DND-41 (cell line): ENCODE measurements at regions not wholly inside any gene's neighbourhood (a gene's known extent, or its start where the extent isn't known, plus 50 kb on each side); places are given as distances from the start of the nearest gene placed in this dataset.
A peak's percentile ranks its signal among the peaks of the same experiment; 100 is the strongest.
"Not testable (repeated sequence)": the region's sequence is repeated elsewhere in the genome, so short reads cannot be mapped to it uniquely, and the experiment has no call there.

Source experiments
- ATAC-seq: fragments of 200-7000 bp; cut with Tn5 transposase; 3 replicates; pipeline ENCODE4 v1.9.1; 2021; ENCODE audit warnings: low read depth; ENCODE audit not compliant: insufficient read depth
- DNase-seq: peaks from one replicate; pipeline ENCODE4 v3.0.0-alpha.2; 2020
- H2AFZ ChIP-seq: 2 replicates; pipeline ENCODE4 v1.6.0; 2012; ENCODE audit warnings: low read depth, low read length
- H3K27ac ChIP-seq: 2 replicates; pipeline ENCODE4 v1.5.1; 2012; ENCODE audit warnings: low read length, inconsistent platforms
- H3K27me3 ChIP-seq: fragments of 200-600 bp; sonication (generic); 2 replicates; pipeline ENCODE4 v1.6.0; 2012; ENCODE audit warnings: low read length, mild to moderate bottlenecking, inconsistent platforms; ENCODE audit not compliant: insufficient read depth, poor library complexity
- H3K36me3 ChIP-seq: 2 replicates; pipeline ENCODE4 v1.5.1; 2012; ENCODE audit warnings: low read length, inconsistent platforms; ENCODE audit not compliant: insufficient read depth
- H3K4me1 ChIP-seq: 2 replicates; pipeline ENCODE4 v1.5.1; 2012; ENCODE audit warnings: mild to moderate bottlenecking, low read length; ENCODE audit not compliant: insufficient read depth
- H3K4me2 ChIP-seq: 2 replicates; pipeline ENCODE4 v1.6.0; 2012; ENCODE audit warnings: mild to moderate bottlenecking, moderate library complexity, low read length, inconsistent platforms; ENCODE audit not compliant: insufficient read depth
- H3K4me3 ChIP-seq, 2 experiments: fragments of 200-600 bp in 1 of 2; shearing (Covaris generic) in 1 of 2; 2 replicates each; pipeline ENCODE4 v1.5.1; 2012 to 2016; ENCODE audit warnings: inconsistent platforms in 2 of 2, low read length in 2 of 2, mild to moderate bottlenecking in 2 of 2, low read depth in 1 of 2, moderate library complexity in 1 of 2
- H3K79me2 ChIP-seq: 2 replicates; pipeline ENCODE4 v1.6.0; 2012; ENCODE audit warnings: low read length, inconsistent platforms; ENCODE audit not compliant: insufficient read depth
- H3K9ac ChIP-seq: 2 replicates; pipeline ENCODE4 v1.6.0; 2012; ENCODE audit warnings: low read depth, mild to moderate bottlenecking, inconsistent platforms, low read length, moderate library complexity
- H3K9me3 ChIP-seq: 2 replicates; pipeline ENCODE4 v1.5.1; 2012; ENCODE audit warnings: low read length, moderate library complexity, mild to moderate bottlenecking, inconsistent platforms; ENCODE audit not compliant: insufficient read depth, severe bottlenecking
- H4K20me1 ChIP-seq: 2 replicates; pipeline ENCODE4 v1.6.0; 2012; ENCODE audit warnings: low read length; ENCODE audit not compliant: insufficient read depth
- CTCF ChIP-seq: IDR thresholded peaks from 2 replicates; pipeline ENCODE4 v1.5.1; 2012; ENCODE audit warnings: borderline replicate concordance, low read length, moderate library complexity, mild to moderate bottlenecking; ENCODE audit not compliant: poor library complexity, severe bottlenecking; ENCODE audit errors: extremely low read depth
- EZH2 ChIP-seq: IDR thresholded peaks from 3 replicates; pipeline ENCODE4 v1.6.1; 2012; ENCODE audit warnings: borderline replicate concordance, low read depth, mild to moderate bottlenecking, moderate library complexity, low read length, inconsistent platforms; ENCODE audit not compliant: severe bottlenecking

- no peak overlapping the region for H3K4me3 ChIP-seq
- no peak overlapping the region for H3K27ac ChIP-seq
- no peaks in the 10 kb centered on the region for H3K27me3 ChIP-seq
- no peaks in the 10 kb centered on the region for H4K20me1 ChIP-seq
- DNase-seq (no peak), ATAC-seq (no peak)
- H3K79me2 ChIP-seq: no peaks in the 10 kb centered on the region
- H3K4me2 ChIP-seq: no peak overlapping the region
- H3K9ac ChIP-seq: no peak overlapping the region
- no peaks in the 10 kb centered on the region for H3K9me3 ChIP-seq
- no peaks in the 10 kb centered on the region for H3K36me3 ChIP-seq
- TF ChIP-seq EZH2 (no peak), CTCF (no peak)
- no peaks in the 10 kb centered on the region for H3K4me1 ChIP-seq
- no peak overlapping the region for H2AFZ ChIP-seq
These were observed 330.3 kb upstream of the EPHA5 start for GRCh38 chr4:66000510-66001117.

- Histone ChIP-seq H3K27me3 (no peaks in the 10 kb centered on the region), H3K9me3 (no peaks in the 10 kb centered on the region), H2AFZ (no peak overlapping the region), H4K20me1 (no peaks in the 10 kb centered on the region), H3K4me2 (no peak overlapping the region), H3K4me3 (no peak overlapping the region), H3K36me3 (no peaks in the 10 kb centered on the region), H3K27ac (no peak overlapping the region), H3K79me2 (no peaks in the 10 kb centered on the region), H3K4me1 (no peaks in the 10 kb centered on the region), H3K9ac (no peak overlapping the region)
- TF ChIP-seq EZH2 (no peak), CTCF (no peak)
- DNase-seq: no peak
- no peak for ATAC-seq
These were observed 329.2 kb upstream of the EPHA5 start for GRCh38 chr4:65999518-65999871.

- DNase-seq: peak; percentile 25
- H3K79me2 ChIP-seq, H3K27ac ChIP-seq, H4K20me1 ChIP-seq, H3K4me2 ChIP-seq, H2AFZ ChIP-seq, ATAC-seq, H3K9me3 ChIP-seq, H3K27me3 ChIP-seq, H3K4me3 ChIP-seq, H3K4me1 ChIP-seq, H3K36me3 ChIP-seq, H3K9ac ChIP-seq: not testable (repeated sequence)
These were observed 328.7 kb upstream of the EPHA5 start for GRCh38 chr4:65998807-65999517.

- Histone ChIP-seq H3K79me2 (no peaks in the 10 kb centered on the region), H3K9me3 (no peaks in the 10 kb centered on the region), H4K20me1 (no peaks in the 10 kb centered on the region), H3K4me2 (no peak overlapping the region), H2AFZ (no peak overlapping the region), H3K36me3 (no peaks in the 10 kb centered on the region), H3K4me1 (no peaks in the 10 kb centered on the region), H3K27ac (no peak overlapping the region), H3K27me3 (no peaks in the 10 kb centered on the region), H3K4me3 (no peak overlapping the region), H3K9ac (no peak overlapping the region)
- no peak for TF ChIP-seq CTCF
- no peak for TF ChIP-seq EZH2
- ATAC-seq: no peak
- DNase-seq: no peak
These were observed 312.8 kb upstream of the EPHA5 start for GRCh38 chr4:65983061-65983460.
